ENCODE measurements at regions not wholly inside any gene's neighbourhood (a gene's known extent, or its start where the extent isn't known, plus 50 kb on each side); places are given as distances from the start of the nearest gene placed in this dataset.
"Not testable (repeated sequence)": the region's sequence is repeated elsewhere in the genome, so short reads cannot be mapped to it uniquely, and the experiment has no call there.

DNA sequence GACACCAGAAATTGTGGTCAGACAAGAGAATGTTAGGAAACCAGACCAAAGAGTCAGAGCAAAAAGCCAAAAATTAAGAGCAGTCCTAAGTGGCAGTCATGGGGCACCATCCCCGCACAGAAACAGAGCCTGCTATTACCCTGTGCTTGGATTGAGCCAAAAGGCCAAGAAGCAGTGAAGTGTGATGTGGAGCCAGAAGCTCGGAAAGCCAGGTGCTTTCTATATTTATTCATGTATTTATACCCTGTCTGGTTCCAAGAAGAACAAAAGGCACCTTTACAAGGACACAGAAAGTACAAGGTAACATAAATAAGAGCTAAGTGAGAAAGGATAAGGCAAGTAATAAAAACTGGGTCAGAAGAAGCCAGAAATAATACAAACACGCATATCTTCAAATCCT lies 336.2 kb upstream of the CNR1 start:
- Histone ChIP-seq H3K36me3 (no peaks in the 10 kb centered on the region), H3K27me3 (no peaks in the 10 kb centered on the region), H3K4me1 (no peaks in the 10 kb centered on the region), H3K4me3 (no peak overlapping the region), H3K27ac (no peak overlapping the region), H3K9me3 (peaks cover 0 to 27% of the 10 kb centered on the region in 2 donors)
- no peak for DNase-seq
- intact Hi-C loops (cut with DNase I): no loop called here
- TF ChIP-seq, protein P1, sequence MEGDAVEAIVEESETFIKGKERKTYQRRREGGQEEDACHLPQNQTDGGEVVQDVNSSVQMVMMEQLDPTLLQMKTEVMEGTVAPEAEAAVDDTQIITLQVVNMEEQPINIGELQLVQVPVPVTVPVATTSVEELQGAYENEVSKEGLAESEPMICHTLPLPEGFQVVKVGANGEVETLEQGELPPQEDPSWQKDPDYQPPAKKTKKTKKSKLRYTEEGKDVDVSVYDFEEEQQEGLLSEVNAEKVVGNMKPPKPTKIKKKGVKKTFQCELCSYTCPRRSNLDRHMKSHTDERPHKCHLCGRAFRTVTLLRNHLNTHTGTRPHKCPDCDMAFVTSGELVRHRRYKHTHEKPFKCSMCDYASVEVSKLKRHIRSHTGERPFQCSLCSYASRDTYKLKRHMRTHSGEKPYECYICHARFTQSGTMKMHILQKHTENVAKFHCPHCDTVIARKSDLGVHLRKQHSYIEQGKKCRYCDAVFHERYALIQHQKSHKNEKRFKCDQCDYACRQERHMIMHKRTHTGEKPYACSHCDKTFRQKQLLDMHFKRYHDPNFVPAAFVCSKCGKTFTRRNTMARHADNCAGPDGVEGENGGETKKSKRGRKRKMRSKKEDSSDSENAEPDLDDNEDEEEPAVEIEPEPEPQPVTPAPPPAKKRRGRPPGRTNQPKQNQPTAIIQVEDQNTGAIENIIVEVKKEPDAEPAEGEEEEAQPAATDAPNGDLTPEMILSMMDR (IDR thresholded peaks at IDR 0.05): no peak
- ATAC-seq: no peak

DNA sequence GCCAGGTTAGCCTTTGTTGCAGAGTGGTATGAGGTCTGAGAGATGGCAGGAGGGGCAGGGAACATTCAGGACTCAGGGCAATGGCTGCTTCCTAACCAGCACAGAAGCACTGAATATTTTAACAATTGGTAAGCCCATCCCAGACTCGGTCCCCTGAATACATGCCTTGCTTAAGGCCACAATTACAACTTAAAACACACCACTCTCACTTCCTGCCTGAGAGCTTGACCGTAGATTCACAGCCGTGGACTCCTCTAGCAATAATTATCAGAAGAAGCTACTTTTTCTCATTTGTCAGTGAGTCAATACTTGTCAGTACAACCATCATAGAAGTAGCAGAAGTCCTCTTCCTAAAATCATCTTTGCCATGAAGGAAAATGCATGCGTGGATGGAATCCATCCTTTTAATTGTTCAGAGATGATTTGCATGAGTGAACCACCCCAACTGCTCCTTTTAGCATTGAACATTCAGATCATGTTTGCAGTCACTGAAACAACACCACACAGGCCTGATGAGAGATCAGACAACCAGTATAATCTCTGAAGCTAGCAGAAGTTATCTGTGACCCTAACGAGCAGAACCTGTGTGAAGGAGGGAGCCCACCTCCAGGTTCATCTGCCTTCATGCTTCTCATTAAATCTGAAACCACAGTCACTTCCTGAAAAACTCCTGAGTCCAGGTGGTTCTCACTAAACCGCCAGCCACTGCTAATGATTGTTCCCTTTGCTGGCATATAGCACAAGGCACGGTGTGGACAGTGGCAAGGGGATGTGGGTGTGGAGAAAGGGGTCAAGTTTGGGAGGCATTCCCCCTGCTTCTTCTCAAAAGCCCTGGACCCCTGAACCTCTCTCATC lies 333.9 kb upstream of the CNR1 start:
- ATAC-seq (no peak), DNase-seq (no peak)
- Histone ChIP-seq H3K27ac (no peak overlapping the region), H3K9me3 (peaks cover 0 to 5% of the 10 kb centered on the region in 2 donors), H3K27me3 (no peaks in the 10 kb centered on the region), H3K4me3 (no peak overlapping the region), H3K4me1 (no peaks in the 10 kb centered on the region), H3K36me3 (no peaks in the 10 kb centered on the region)
- TF ChIP-seq, protein P1 (IDR thresholded peaks at IDR 0.05): no peak
- intact Hi-C loops (cut with DNase I): no loop called here

DNA sequence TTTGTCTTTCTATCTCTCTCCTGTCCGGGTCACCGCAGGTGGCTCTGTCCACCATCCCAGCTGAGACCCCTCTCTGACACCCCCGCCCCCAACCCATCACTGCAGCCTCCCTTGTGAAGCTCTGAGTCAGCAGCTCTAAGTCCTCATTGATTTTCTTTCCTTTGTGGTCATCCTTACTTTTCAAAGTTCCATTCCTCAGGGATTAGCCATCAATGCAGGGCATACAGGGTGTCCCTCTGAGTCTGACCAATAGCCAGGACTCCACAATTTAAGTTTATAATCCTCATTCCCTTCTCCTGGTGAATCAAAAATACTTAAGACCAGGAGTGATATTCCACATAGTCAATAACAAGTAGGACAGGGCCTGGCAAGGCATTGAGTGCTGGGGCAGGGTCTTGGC lies 333.3 kb upstream of the CNR1 start:
- Histone ChIP-seq H3K9me3 (peaks cover 0 to 2% of the 10 kb centered on the region in 2 donors), H3K4me1 (no peaks in the 10 kb centered on the region), H3K4me3 (no peak overlapping the region), H3K36me3 (no peaks in the 10 kb centered on the region), H3K27me3 (no peaks in the 10 kb centered on the region), H3K27ac (no peak overlapping the region)
- TF ChIP-seq, protein P1 (IDR thresholded peaks at IDR 0.05): no peak
- ATAC-seq: no peak
- DNase-seq: no peak
- intact Hi-C loops (cut with DNase I): no loop called here

DNA sequence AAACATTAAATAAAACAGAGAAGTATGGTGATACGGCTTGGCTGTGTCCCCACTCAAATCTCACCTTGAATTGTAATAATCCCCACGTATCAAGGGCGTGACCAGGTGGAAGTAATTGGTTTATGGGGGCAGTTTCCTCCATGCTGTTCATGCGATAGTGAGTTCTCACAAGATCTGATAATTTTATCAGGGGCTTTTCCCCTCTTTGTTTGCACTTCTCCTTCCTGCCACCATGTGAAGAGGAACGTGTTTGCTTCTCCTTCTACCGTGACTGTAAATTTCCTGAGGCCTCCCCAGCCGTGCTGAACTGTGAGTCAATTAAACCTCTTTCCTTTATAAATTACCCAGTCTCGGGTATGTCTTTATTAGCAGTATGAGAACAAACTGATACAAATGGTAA lies 331.3 kb upstream of the CNR1 start:
- H3K4me3 ChIP-seq; ATAC-seq; intact Hi-C loops (cut with DNase I); H3K4me1 ChIP-seq; H3K9me3 ChIP-seq; DNase-seq; H3K36me3 ChIP-seq; H3K27me3 ChIP-seq; H3K27ac ChIP-seq: not testable (repeated sequence)

DNA sequence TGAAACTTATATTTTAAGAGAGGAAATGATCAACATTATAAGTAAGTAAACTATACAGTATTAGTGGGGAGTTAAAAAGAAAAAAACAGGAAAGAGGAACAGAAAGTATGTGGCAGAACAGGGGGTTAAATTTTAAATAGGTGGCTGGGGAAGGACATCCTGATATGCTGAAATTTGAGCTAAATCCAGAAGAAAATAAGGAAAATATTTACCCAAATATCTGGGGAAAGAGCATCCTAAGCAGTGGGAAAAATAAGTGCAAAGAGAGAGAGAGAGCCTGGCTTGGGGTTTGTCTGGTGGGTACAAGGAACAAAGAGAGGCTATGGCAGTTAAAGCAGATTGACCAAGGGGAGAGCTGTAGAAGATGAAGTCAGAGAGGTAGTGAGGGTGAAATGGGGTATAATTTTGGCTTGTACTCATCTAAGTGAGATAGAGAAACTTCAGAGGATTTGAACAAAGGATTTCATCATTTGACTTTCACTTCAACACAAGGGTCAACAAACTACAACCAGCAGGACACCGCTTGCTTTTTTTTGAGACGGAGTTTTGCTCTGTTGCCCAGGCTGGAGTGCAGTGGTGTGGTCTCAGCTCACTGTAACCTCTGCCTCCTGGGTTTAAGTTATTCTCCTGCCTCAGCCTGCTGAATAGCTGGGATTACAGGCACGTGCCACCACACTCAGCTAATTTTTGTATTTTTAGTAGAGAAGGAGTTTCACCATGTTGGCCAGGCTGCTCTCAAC lies 328.4 kb upstream of the CNR1 start:
- TF ChIP-seq, protein P1 (IDR thresholded peaks at IDR 0.05): no peak
- Histone ChIP-seq H3K4me3 (no peak overlapping the region), H3K27me3 (no peaks in the 10 kb centered on the region), H3K36me3 (no peaks in the 10 kb centered on the region), H3K9me3 (no peaks in the 10 kb centered on the region), H3K4me1 (peaks cover 4 to 5% of the 10 kb centered on the region in 2 donors), H3K27ac (no peak overlapping the region)
- intact Hi-C loops (cut with DNase I): no loop called here
- DNase-seq: no peak
- no peak for ATAC-seq

All from left lung (tissue), 4 donors.